Liver (tissue), 8 donors: ENCODE measurements at regions not wholly inside any gene's neighbourhood (a gene's known extent, or its start where the extent isn't known, plus 50 kb on each side); places are given as distances from the start of the nearest gene placed in this dataset.

Experiments
- DNase-seq: peaks from one replicate; pipeline ENCODE4 v3.0.0-alpha.2; 2017; ENCODE audit warnings: low spot score
- H3K27ac ChIP-seq, 2 donors: one replicate each; pipeline ENCODE4 v1.7.0; 2013; ENCODE audit warnings: inconsistent platforms in 2 of 2, low read length in 2 of 2, control low read depth in 1 of 2, low read depth in 1 of 2, mild to moderate bottlenecking in 1 of 2
- H3K27me3 ChIP-seq, 4 donors: one replicate each; pipeline versions ENCODE4 v1.6.1 to v1.7.0; 2013; ENCODE audit warnings: low read length in 3 of 4, inconsistent platforms in 1 of 4, mild to moderate bottlenecking in 1 of 4, moderate library complexity in 1 of 4; ENCODE audit not compliant: control insufficient read depth in 4 of 4, insufficient read depth in 4 of 4
- H3K36me3 ChIP-seq, 4 donors: one replicate each; pipeline versions ENCODE4 v1.6.1 to v1.7.0; 2013; ENCODE audit warnings: low read length in 3 of 4, mild to moderate bottlenecking in 3 of 4, low read depth in 1 of 4, moderate library complexity in 1 of 4; ENCODE audit not compliant: control insufficient read depth in 4 of 4, insufficient read depth in 3 of 4
- H3K4me1 ChIP-seq, 4 donors: one replicate each; pipeline versions ENCODE4 v1.6.1 to v1.7.0; 2013; ENCODE audit warnings: low read length in 3 of 4, mild to moderate bottlenecking in 3 of 4, moderate library complexity in 1 of 4; ENCODE audit not compliant: control insufficient read depth in 4 of 4, insufficient read depth in 4 of 4
- H3K4me3 ChIP-seq, 3 donors: one replicate each; pipeline versions ENCODE4 v1.6.1 to v1.7.0; 2013; ENCODE audit warnings: low read length in 3 of 3, control low read depth in 1 of 3, low read depth in 1 of 3, mild to moderate bottlenecking in 1 of 3
- H3K9ac ChIP-seq, 2 donors: one replicate each; pipeline ENCODE4 v1.7.0; 2013; ENCODE audit warnings: low read length in 2 of 2, mild to moderate bottlenecking in 2 of 2, moderate library complexity in 2 of 2, control low read depth in 1 of 2, low read depth in 1 of 2
- H3K9me3 ChIP-seq, 4 donors: one replicate each; pipeline versions ENCODE4 v1.6.1 to v1.7.0; 2013; ENCODE audit warnings: low read length in 3 of 4; ENCODE audit not compliant: control insufficient read depth in 4 of 4
- EGR1 ChIP-seq, 2 donors: IDR thresholded peaks; 2 replicates each; pipeline ENCODE4 v1.6.1; 2016 to 2018; ENCODE audit warnings: antibody characterized with exemption in 2 of 2, low read depth in 2 of 2
- FOXA1 ChIP-seq: IDR thresholded peaks from 2 replicates; pipeline ENCODE4 v1.6.1; 2016; ENCODE audit warnings: antibody characterized with exemption
- FOXA2 ChIP-seq: IDR thresholded peaks from 2 replicates; pipeline ENCODE4 v1.6.1; 2016; ENCODE audit warnings: antibody characterized with exemption
- GABPA ChIP-seq, 2 donors: IDR thresholded peaks in 1 of 2; conservative IDR thresholded peaks in 1 of 2; 2 replicates each; pipeline ENCODE4 v1.6.1; 2016; ENCODE audit warnings: antibody characterized with exemption in 2 of 2, mild to moderate bottlenecking in 1 of 2, moderate library complexity in 1 of 2
- HNF4A ChIP-seq, 2 donors: conservative IDR thresholded peaks; 2 replicates each; pipeline ENCODE4 v1.6.1; 2016; ENCODE audit warnings: antibody characterized with exemption in 2 of 2, mild to moderate bottlenecking in 2 of 2
- HNF4G ChIP-seq: IDR thresholded peaks from 2 replicates; pipeline ENCODE4 v1.6.1; 2016; ENCODE audit warnings: antibody characterized with exemption
- JUND ChIP-seq, 2 donors: IDR thresholded peaks; 2 replicates each; pipeline ENCODE4 v1.6.1; 2016; ENCODE audit warnings: antibody characterized with exemption in 2 of 2
- NR2F2 ChIP-seq: IDR thresholded peaks from 2 replicates; pipeline ENCODE4 v1.6.1; 2016; ENCODE audit warnings: antibody characterized with exemption
- RAD21 ChIP-seq, 2 donors: IDR thresholded peaks; 2 replicates each; pipeline ENCODE4 v1.6.1; 2016; ENCODE audit warnings: antibody characterized with exemption in 2 of 2, mild to moderate bottlenecking in 2 of 2
- RXRA ChIP-seq, 2 donors: IDR thresholded peaks; 2 replicates each; pipeline ENCODE4 v1.6.1; 2017 to 2018; ENCODE audit warnings: antibody characterized with exemption in 2 of 2, mild to moderate bottlenecking in 1 of 2
- SP1 ChIP-seq: IDR thresholded peaks from 2 replicates; pipeline ENCODE4 v1.6.1; 2018; ENCODE audit warnings: antibody characterized with exemption, mild to moderate bottlenecking
- TAF1 ChIP-seq: conservative IDR thresholded peaks from 2 replicates; pipeline ENCODE4 v1.6.1; 2016; ENCODE audit warnings: antibody characterized with exemption, mild to moderate bottlenecking
- YY1 ChIP-seq: IDR thresholded peaks from 2 replicates; pipeline ENCODE4 v1.6.1; 2016; ENCODE audit warnings: antibody characterized with exemption, mild to moderate bottlenecking
- WGBS: extraction: QIAGEN DNeasy Blood & Tissue Kit; methylation state at CpG from one replicate; pipeline ENCODE4 v1.1.7; 2013; 5-methylcytosine and 5-hydroxymethylcytosine counted together
- TF ChIP-seq, protein P1 (sequence below): IDR thresholded peaks from 2 replicates; pipeline ENCODE4 v1.6.1; 2016; ENCODE audit warnings: antibody characterized with exemption, mild to moderate bottlenecking
- TF ChIP-seq, protein P2 (sequence below): IDR thresholded peaks from 2 replicates; pipeline ENCODE4 v1.6.1; 2016; ENCODE audit warnings: antibody characterized with exemption
- TF ChIP-seq, protein P3 (sequence below): IDR thresholded peaks from 2 replicates; pipeline ENCODE4 v1.6.1; 2016; ENCODE audit warnings: antibody characterized with exemption
- TF ChIP-seq, protein P4 (sequence below): IDR thresholded peaks from 2 replicates; pipeline ENCODE4 v1.6.1; 2016; ENCODE audit warnings: antibody characterized with exemption
- TF ChIP-seq, protein P5 (sequence below): fragments of 150-350 bp; IDR thresholded peaks from 2 replicates; pipeline ENCODE4 v1.5.1; 2017; ENCODE audit warnings: improper control_type of control experiment, low read depth, low read length; ENCODE audit not compliant: missing input control
- donor health status: healthy.
- donor health status: healthy.
- donor health status: healthy.
- donor health status: healthy.
- donor health status: healthy.

DNA sequence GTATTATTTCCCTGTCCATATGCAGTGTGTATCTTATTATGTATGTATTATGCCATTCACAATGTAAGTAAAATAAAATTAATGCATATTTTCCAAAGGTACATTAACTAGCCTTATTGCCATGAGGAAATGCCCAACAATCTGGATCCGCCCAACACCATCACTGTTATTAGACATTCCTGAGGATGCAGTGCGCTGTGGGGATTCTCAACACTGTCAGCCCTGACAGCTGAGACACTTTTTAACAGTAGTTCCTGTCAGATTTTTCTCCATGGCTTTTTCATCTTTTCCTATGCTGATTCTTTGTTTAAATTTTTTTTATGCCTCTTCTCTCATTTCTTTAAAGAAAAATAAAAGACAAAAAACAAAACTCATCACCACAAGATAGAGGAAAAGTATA lies 1632.9 kb upstream of the PABPC4L start:
- 67% methylated on average over 2 of the region's 2 CpGs for WGBS
- Histone ChIP-seq H3K9me3 (peaks cover 0 to 1% (median 0%) of the 10 kb centered on the region in 4 donors), H3K27ac (no peak overlapping the region), H3K4me3 (no peak overlapping the region), H3K36me3 (no peaks in the 10 kb centered on the region), H3K9ac (no peak overlapping the region), H3K4me1 (no peaks in the 10 kb centered on the region), H3K27me3 (no peaks in the 10 kb centered on the region)
- DNase-seq, result no peak
- TF ChIP-seq, protein P1, sequence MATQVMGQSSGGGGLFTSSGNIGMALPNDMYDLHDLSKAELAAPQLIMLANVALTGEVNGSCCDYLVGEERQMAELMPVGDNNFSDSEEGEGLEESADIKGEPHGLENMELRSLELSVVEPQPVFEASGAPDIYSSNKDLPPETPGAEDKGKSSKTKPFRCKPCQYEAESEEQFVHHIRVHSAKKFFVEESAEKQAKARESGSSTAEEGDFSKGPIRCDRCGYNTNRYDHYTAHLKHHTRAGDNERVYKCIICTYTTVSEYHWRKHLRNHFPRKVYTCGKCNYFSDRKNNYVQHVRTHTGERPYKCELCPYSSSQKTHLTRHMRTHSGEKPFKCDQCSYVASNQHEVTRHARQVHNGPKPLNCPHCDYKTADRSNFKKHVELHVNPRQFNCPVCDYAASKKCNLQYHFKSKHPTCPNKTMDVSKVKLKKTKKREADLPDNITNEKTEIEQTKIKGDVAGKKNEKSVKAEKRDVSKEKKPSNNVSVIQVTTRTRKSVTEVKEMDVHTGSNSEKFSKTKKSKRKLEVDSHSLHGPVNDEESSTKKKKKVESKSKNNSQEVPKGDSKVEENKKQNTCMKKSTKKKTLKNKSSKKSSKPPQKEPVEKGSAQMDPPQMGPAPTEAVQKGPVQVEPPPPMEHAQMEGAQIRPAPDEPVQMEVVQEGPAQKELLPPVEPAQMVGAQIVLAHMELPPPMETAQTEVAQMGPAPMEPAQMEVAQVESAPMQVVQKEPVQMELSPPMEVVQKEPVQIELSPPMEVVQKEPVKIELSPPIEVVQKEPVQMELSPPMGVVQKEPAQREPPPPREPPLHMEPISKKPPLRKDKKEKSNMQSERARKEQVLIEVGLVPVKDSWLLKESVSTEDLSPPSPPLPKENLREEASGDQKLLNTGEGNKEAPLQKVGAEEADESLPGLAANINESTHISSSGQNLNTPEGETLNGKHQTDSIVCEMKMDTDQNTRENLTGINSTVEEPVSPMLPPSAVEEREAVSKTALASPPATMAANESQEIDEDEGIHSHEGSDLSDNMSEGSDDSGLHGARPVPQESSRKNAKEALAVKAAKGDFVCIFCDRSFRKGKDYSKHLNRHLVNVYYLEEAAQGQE, result no peak
- no peak for TF ChIP-seq GABPA (IDR thresholded peaks at IDR 0.05 in 1 of 2, conservative IDR thresholded peaks at IDR 0.05 in 1 of 2)
- no peak for TF ChIP-seq RAD21 (IDR thresholded peaks at IDR 0.05)
- TF ChIP-seq, protein P2, sequence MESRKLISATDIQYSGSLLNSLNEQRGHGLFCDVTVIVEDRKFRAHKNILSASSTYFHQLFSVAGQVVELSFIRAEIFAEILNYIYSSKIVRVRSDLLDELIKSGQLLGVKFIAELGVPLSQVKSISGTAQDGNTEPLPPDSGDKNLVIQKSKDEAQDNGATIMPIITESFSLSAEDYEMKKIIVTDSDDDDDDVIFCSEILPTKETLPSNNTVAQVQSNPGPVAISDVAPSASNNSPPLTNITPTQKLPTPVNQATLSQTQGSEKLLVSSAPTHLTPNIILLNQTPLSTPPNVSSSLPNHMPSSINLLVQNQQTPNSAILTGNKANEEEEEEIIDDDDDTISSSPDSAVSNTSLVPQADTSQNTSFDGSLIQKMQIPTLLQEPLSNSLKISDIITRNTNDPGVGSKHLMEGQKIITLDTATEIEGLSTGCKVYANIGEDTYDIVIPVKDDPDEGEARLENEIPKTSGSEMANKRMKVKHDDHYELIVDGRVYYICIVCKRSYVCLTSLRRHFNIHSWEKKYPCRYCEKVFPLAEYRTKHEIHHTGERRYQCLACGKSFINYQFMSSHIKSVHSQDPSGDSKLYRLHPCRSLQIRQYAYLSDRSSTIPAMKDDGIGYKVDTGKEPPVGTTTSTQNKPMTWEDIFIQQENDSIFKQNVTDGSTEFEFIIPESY, result no peak
- no peak for TF ChIP-seq SP1
- no peak for TF ChIP-seq FOXA1
- TF ChIP-seq YY1, result no peak
- TF ChIP-seq TAF1, result no peak
- TF ChIP-seq, protein P3, sequence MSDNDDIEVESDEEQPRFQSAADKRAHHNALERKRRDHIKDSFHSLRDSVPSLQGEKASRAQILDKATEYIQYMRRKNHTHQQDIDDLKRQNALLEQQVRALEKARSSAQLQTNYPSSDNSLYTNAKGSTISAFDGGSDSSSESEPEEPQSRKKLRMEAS, result no peak
- no peak for TF ChIP-seq RXRA (IDR thresholded peaks at IDR 0.05)
- no peak for TF ChIP-seq HNF4A (conservative IDR thresholded peaks at IDR 0.05)
- TF ChIP-seq, protein P4, sequence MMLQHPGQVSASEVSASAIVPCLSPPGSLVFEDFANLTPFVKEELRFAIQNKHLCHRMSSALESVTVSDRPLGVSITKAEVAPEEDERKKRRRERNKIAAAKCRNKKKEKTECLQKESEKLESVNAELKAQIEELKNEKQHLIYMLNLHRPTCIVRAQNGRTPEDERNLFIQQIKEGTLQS, result no peak
- no peak for TF ChIP-seq FOXA2
- TF ChIP-seq NR2F2, result no peak
- TF ChIP-seq EGR1 (IDR thresholded peaks at IDR 0.05; ENCODE audit: low read depth in 2 of 2), result no peak
- TF ChIP-seq HNF4G, result no peak
- no peak for TF ChIP-seq JUND (IDR thresholded peaks at IDR 0.05)
- TF ChIP-seq, protein P5, sequence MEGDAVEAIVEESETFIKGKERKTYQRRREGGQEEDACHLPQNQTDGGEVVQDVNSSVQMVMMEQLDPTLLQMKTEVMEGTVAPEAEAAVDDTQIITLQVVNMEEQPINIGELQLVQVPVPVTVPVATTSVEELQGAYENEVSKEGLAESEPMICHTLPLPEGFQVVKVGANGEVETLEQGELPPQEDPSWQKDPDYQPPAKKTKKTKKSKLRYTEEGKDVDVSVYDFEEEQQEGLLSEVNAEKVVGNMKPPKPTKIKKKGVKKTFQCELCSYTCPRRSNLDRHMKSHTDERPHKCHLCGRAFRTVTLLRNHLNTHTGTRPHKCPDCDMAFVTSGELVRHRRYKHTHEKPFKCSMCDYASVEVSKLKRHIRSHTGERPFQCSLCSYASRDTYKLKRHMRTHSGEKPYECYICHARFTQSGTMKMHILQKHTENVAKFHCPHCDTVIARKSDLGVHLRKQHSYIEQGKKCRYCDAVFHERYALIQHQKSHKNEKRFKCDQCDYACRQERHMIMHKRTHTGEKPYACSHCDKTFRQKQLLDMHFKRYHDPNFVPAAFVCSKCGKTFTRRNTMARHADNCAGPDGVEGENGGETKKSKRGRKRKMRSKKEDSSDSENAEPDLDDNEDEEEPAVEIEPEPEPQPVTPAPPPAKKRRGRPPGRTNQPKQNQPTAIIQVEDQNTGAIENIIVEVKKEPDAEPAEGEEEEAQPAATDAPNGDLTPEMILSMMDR, result no peak
